ENCODE measurements at regions not wholly inside any gene's neighbourhood (a gene's known extent, or its start where the extent isn't known, plus 50 kb on each side); places are given as distances from the start of the nearest gene placed in this dataset.

GRCh38 chr11:30089921-30090320 lies 73.1 kb upstream of the KCNA4 start:
- DNase-seq, result no peak

- DNase-seq, result no peak
Measured at GRCh38 chr11:30091246-30091645, 74.4 kb upstream of the KCNA4 start.

- DNase-seq, result no peak
Measured at GRCh38 chr11:30091737-30092136, 74.9 kb upstream of the KCNA4 start.

GRCh38 chr11:30092518-30092917 lies 75.7 kb upstream of the KCNA4 start:
- DNase-seq, result no peak

GRCh38 chr11:30100495-30100894 lies 83.7 kb upstream of the KCNA4 start:
- DNase-seq, result no peak

- DNase-seq, result no peak
Measured at GRCh38 chr11:30106222-30107181, 89.7 kb upstream of the KCNA4 start.

- DNase-seq, result no peak
Measured at GRCh38 chr11:30107899-30108298, 91.1 kb upstream of the KCNA4 start.

- no peak for DNase-seq
Measured at GRCh38 chr11:30109774-30110173, 92.9 kb upstream of the KCNA4 start.

- no peak for DNase-seq
Measured at GRCh38 chr11:30110691-30111090, 93.9 kb upstream of the KCNA4 start.

GRCh38 chr11:30111786-30112185 lies 95.0 kb upstream of the KCNA4 start:
- DNase-seq, result no peak

GRCh38 chr11:30113326-30113898 lies 96.6 kb upstream of the KCNA4 start:
- DNase-seq, result no peak

- no peak for DNase-seq
Measured at GRCh38 chr11:30116512-30116911, 99.7 kb upstream of the KCNA4 start.

- no peak for DNase-seq
Measured at GRCh38 chr11:30120045-30120589, 103.3 kb upstream of the KCNA4 start.

GRCh38 chr11:30125456-30125855 lies 105.4 kb upstream of the FSHB start:
- DNase-seq, result no peak

- DNase-seq, result no peak
Measured at GRCh38 chr11:30128269-30128932, 102.4 kb upstream of the FSHB start.

- no peak for DNase-seq
Measured at GRCh38 chr11:30131535-30131934, 99.3 kb upstream of the FSHB start.

GRCh38 chr11:30133281-30133680 lies 97.5 kb upstream of the FSHB start:
- no peak for DNase-seq

GRCh38 chr11:30143098-30143705 lies 87.6 kb upstream of the FSHB start:
- peak; percentile 39 for DNase-seq

- DNase-seq, result no peak
Measured at GRCh38 chr11:30147293-30147692, 83.5 kb upstream of the FSHB start.

GRCh38 chr11:30149998-30150397 lies 80.8 kb upstream of the FSHB start:
- DNase-seq, result no peak

GRCh38 chr11:30150425-30150824 lies 80.4 kb upstream of the FSHB start:
- DNase-seq, result no peak

- no peak for DNase-seq
Measured at GRCh38 chr11:30153008-30153407, 77.8 kb upstream of the FSHB start.

- no peak for DNase-seq
Measured at GRCh38 chr11:30155428-30155827, 75.4 kb upstream of the FSHB start.
